Adrenal gland (tissue), 9 donors: ENCODE measurements at regions not wholly inside any gene's neighbourhood (a gene's known extent, or its start where the extent isn't known, plus 50 kb on each side); places are given as distances from the start of the nearest gene placed in this dataset.

Experiments used
- DNase-seq, 7 donors: peaks; one replicate each; pipeline ENCODE4 v3.0.0-alpha.2; 2019 to 2020
- H3K27ac ChIP-seq, 5 donors: fragments of 200-600 bp; sonication (generic) in 4 of 5; 1 replicate in 3 of 5; 2 replicates in 2 of 5; pipeline versions ENCODE4 v1.5.1 to v1.8.0; 2016 to 2020; ENCODE audit warnings: mild to moderate bottlenecking in 1 of 5
- H3K27me3 ChIP-seq: fragments of 200-600 bp; 2 replicates; pipeline ENCODE4 v1.8.0; 2021
- H3K36me3 ChIP-seq, 2 donors: fragments of 200-600 bp; replicated peaks in 1 of 2; 1 replicate in 1 of 2; 2 replicates in 1 of 2; pipeline versions ENCODE4 v1.5.1 to v1.8.0; 2018 to 2022
- H3K4me1 ChIP-seq, 2 donors: fragments of 200-600 bp; replicated peaks in 1 of 2; 1 replicate in 1 of 2; 2 replicates in 1 of 2; pipeline versions ENCODE4 v1.5.1 to v1.8.0; 2018 to 2021
- H3K4me3 ChIP-seq, 4 donors: fragments of 200-600 bp; sonication (generic) in 3 of 4; one replicate each; pipeline ENCODE4 v1.5.1; 2016 to 2018
- H3K9me3 ChIP-seq, 3 donors: fragments of 200-600 bp; sonication (generic) in 1 of 3; replicated peaks in 1 of 3; 1 replicate in 2 of 3; 2 replicates in 1 of 3; pipeline versions ENCODE4 v1.5.1 to v1.8.0; 2016 to 2021
- POLR2A ChIP-seq, 2 donors: fragments of 450-650 bp; IDR thresholded peaks; one replicate each; pipeline ENCODE4 v1.6.1; 2017; ENCODE audit warnings: antibody characterized with exemption in 2 of 2, mild to moderate bottlenecking in 2 of 2, moderate library complexity in 1 of 2
- WGBS, 4 donors: extraction: QIAGEN DNeasy Blood & Tissue Kit in 2 of 4; methylation state at CpG; one replicate each; pipeline versions ENCODE4 v1.1.5 to v1.1.7; 2013 to 2017; 5-methylcytosine and 5-hydroxymethylcytosine counted together
- intact Hi-C, 2 donors: fragments of 100-400 bp; cut with DNase I; formaldehyde crosslinking; loops; one replicate each; pipeline versions ENCODE4 v1.14.1 to v1.15.0; 2022 to 2023
- TF ChIP-seq, protein P1 (sequence below), 6 experiments: fragments of 450-650 bp in 4 of 6; fragments of 200-600 bp in 2 of 6; sonication (generic) in 1 of 6; IDR thresholded peaks; 1 replicate in 5 of 6; 2 replicates in 1 of 6; pipeline versions ENCODE4 v1.5.1 to v1.8.0; 2016 to 2021; ENCODE audit warnings: antibody characterized with exemption in 6 of 6, mild to moderate bottlenecking in 2 of 6, moderate library complexity in 1 of 6
- donor health status: healthy with polysubstance abuse.
- donor health status: Bipolar disorder and iron deficiency.
- donor health status: DM: yes; HTN: yes; CAD: no.
- donor health status: DM: no; HTN: no; CAD: no.
- donor health status: DM: no; HTN: no; CAD: no.

DNA sequence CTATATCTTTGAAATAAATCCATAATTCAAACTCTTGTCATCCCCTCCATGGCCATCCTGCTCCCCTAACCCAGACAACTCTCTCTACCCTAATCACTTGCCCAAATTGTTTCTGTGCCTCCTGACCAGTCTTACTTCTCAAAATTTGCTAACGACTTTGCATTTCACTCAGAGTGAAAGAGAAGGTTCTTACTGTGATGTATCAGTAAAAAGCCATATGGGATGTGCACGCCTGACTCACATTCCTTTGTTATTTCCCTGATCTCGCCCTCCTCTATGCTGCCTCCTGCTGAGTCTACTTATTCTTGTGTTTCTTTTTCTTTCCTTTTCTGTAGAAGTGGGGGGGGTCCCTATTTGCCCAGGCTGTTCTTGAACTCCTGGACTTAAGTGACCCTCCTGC, 487.2 kb upstream of the FRG2C start:
- no peak for TF ChIP-seq POLR2A (IDR thresholded peaks at IDR 0.05)
- TF ChIP-seq, protein P1, sequence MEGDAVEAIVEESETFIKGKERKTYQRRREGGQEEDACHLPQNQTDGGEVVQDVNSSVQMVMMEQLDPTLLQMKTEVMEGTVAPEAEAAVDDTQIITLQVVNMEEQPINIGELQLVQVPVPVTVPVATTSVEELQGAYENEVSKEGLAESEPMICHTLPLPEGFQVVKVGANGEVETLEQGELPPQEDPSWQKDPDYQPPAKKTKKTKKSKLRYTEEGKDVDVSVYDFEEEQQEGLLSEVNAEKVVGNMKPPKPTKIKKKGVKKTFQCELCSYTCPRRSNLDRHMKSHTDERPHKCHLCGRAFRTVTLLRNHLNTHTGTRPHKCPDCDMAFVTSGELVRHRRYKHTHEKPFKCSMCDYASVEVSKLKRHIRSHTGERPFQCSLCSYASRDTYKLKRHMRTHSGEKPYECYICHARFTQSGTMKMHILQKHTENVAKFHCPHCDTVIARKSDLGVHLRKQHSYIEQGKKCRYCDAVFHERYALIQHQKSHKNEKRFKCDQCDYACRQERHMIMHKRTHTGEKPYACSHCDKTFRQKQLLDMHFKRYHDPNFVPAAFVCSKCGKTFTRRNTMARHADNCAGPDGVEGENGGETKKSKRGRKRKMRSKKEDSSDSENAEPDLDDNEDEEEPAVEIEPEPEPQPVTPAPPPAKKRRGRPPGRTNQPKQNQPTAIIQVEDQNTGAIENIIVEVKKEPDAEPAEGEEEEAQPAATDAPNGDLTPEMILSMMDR (IDR thresholded peaks at IDR 0.05): no peak
- intact Hi-C loops: no loop called here
- 59 to 71% (median 60%) methylated on average over 3 of the region's 3 CpGs for WGBS, 4 donors

DNA sequence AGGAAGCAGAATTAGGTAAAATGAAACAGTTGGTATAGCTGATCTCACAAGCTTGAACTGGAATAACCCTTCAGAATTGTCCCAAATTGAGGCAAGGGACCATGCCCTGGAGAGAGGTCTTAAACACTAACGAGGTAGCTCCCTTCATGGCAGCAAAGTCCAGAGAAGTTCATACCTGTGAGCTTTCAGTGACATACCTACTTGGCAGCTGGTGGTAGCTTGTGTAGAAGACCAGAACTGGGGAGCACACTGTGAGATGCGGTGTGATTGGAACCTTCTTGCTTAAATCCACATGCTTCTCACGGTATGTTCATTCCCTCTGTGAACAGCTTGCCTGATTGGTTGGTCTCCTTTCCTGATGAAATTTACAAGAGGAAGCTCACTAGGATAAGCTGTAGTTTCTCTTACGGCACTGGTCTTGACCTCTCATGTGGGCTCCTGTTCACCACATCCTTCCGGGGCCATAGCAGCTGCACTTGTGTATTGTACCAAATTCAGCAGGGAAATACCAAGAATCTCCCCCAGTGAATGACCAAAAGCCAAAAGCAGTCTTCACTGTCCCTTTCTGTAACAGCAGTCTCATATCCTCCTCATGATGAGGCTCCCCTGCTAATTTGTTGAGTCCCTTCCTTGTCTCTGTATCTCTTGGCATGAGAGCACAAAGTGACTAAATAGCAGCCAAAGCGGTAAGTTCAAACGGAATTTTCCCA, 483.7 kb upstream of the FRG2C start:
- no peaks in the 10 kb centered on the region for H3K27me3 ChIP-seq
- H3K9me3 ChIP-seq: no peaks in the 10 kb centered on the region
- TF ChIP-seq, protein P1 (IDR thresholded peaks at IDR 0.05): no peak
- no peak for TF ChIP-seq POLR2A (IDR thresholded peaks at IDR 0.05)
- intact Hi-C loops: no loop called here
- H3K4me1 ChIP-seq: no peaks in the 10 kb centered on the region
- DNase-seq: no peak
- no peak overlapping the region for H3K27ac ChIP-seq
- no peaks in the 10 kb centered on the region for H3K36me3 ChIP-seq
- 62 to 78% (median 76%) methylated on average over 7 of the region's 7 CpGs for WGBS, 4 donors
- no peak overlapping the region for H3K4me3 ChIP-seq

More for the DNA sequence above, 487.2 kb upstream of the FRG2C start:
- no peaks in the 10 kb centered on the region for H3K4me1 ChIP-seq
- no peak for DNase-seq
- no peak overlapping the region for H3K4me3 ChIP-seq
- H3K9me3 ChIP-seq: no peaks in the 10 kb centered on the region
- no peaks in the 10 kb centered on the region for H3K27me3 ChIP-seq
- H3K36me3 ChIP-seq: no peaks in the 10 kb centered on the region
- H3K27ac ChIP-seq: no peak overlapping the region

DNA sequence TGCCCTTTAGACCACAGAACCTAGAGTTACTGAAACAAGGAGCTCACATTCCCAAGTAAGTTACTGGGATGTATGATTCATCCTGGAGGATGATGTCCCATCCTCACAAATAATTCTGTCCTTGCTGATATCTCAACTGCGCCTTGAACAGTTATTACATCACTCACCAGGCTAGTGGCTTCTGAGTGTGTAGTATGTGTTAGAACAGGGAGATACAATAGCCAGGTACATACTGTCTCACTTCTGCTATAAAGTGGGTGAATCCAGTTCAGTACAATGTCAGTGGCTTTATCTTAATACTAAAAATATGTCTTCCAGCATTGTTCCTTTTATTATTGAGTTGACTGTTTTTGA, 483.2 kb upstream of the FRG2C start:
- no peak for DNase-seq
- 61 to 67% (median 64%) methylated on average over 1 of the region's 1 CpG for WGBS, 4 donors
- Histone ChIP-seq H3K27me3 (no peaks in the 10 kb centered on the region), H3K4me3 (no peak overlapping the region), H3K36me3 (no peaks in the 10 kb centered on the region), H3K27ac (no peak overlapping the region), H3K9me3 (no peaks in the 10 kb centered on the region), H3K4me1 (no peaks in the 10 kb centered on the region)
- TF ChIP-seq POLR2A (IDR thresholded peaks at IDR 0.05): no peak
- TF ChIP-seq, protein P1 (IDR thresholded peaks at IDR 0.05): no peak
- intact Hi-C loops: no loop called here

DNA sequence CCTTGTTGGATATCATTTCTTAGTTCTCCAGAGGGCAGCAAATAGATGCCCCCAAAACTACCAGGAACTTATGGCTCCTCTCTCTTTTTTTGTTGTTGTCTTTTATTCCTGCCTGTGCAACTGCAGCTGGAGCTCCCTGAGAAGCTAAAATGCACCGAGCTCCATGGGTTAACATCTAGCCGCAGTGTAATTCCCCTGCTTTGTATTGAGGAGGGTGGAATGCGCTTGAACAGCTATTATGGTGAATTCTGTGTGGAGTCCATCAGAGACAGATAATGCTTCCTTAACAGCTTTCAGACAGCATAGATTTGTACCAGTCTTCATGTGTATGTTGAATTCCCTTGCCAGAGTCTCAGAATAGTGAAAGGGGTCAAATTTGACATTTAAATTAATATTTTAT, 475.2 kb upstream of the FRG2C start:
- no peaks in the 10 kb centered on the region for H3K27me3 ChIP-seq
- H3K4me1 ChIP-seq: no peaks in the 10 kb centered on the region
- H3K9me3 ChIP-seq: no peaks in the 10 kb centered on the region
- no peak for DNase-seq
- H3K4me3 ChIP-seq: no peak overlapping the region
- WGBS, 4 donors: 80 to 90% (median 84%) methylated on average over 3 of the region's 3 CpGs
- intact Hi-C loops: no loop called here
- no peaks in the 10 kb centered on the region for H3K36me3 ChIP-seq
- TF ChIP-seq, protein P1 (IDR thresholded peaks at IDR 0.05): no peak
- TF ChIP-seq POLR2A (IDR thresholded peaks at IDR 0.05): no peak
- no peak overlapping the region for H3K27ac ChIP-seq
